ENCODE measurements at regions not wholly inside any gene's neighbourhood (a gene's known extent, or its start where the extent isn't known, plus 50 kb on each side); places are given as distances from the start of the nearest gene placed in this dataset.
A peak's percentile ranks its signal among the peaks of the same experiment; 100 is the strongest.
"Not testable (repeated sequence)": the region's sequence is repeated elsewhere in the genome, so short reads cannot be mapped to it uniquely, and the experiment has no call there.

GRCh38 chr3:150242220-150242936 lies 165.7 kb upstream of the TSC22D2 start:
- DNase-seq (ENCODE audit: low spot score) = no peak

GRCh38 chr3:150240891-150241290 lies 167.2 kb upstream of the TSC22D2 start:
- DNase-seq (ENCODE audit: low spot score) = no peak

DNA sequence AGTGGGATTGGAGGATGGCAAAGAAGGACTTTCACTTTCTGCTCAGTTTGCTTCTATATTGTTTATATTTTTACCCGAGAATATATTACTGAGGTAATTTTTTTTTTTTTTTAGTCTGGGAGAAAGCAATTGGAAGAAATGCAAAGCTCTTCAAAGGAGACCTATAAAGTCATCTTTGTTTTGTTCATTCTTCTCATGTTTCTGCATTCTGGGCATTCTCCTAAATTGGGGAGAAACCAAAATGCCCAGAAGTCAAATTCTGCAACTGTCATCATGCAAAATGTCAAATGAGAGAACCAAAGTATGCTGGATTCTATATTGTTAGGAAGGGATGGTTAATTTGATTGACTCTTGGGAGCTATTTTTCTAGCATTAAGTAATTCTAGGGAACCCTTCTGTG lies 168.3 kb upstream of the TSC22D2 start:
- DNase-seq (ENCODE audit: low spot score) = no peak

GRCh38 chr3:150238995-150239619 lies 169.0 kb upstream of the TSC22D2 start:
- peak; percentile 57 for DNase-seq (ENCODE audit: low spot score)

DNA sequence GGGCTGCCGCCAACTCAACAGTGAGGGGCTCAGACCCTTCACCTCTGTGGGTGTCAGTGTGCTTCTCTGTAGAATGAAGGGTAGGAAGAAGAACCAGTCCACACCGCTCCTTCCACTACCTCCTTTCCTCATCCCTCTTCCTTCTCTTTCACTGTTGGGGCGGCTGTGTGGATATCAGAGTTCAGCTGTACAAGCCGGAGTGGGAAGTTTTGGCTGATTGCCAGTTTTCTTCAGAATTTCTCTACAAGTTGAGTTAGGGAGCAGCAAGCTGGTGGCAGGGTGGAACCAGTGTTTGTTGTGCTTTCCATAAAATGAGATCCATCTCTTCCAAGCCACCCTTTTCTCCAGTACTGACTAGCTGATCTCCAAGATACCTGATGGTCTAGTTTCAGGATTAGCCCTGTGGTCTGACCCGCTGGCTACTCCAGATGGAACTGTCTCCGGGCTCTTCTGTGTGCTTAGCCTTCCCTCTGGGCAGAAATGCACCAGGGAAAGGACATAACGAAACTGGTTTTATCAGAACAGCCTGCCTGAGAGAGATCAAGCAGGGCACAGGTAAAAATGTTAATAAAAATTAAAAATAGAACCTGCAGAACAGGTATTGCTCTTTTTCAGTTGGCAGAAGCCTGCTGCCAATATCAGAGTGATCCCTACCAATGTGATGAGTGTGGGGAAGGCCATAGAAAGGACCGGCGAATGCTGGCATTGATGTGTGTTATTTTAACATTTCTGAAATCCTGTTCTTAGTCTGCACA lies 169.9 kb upstream of the TSC22D2 start:
- DNase-seq (ENCODE audit: low spot score) = no peak

GRCh38 chr3:150237490-150237889 lies 170.6 kb upstream of the TSC22D2 start:
- no peak for DNase-seq (ENCODE audit: low spot score)

GRCh38 chr3:150236316-150237082 lies 171.6 kb upstream of the TSC22D2 start:
- DNase-seq (ENCODE audit: low spot score) = no peak

DNA sequence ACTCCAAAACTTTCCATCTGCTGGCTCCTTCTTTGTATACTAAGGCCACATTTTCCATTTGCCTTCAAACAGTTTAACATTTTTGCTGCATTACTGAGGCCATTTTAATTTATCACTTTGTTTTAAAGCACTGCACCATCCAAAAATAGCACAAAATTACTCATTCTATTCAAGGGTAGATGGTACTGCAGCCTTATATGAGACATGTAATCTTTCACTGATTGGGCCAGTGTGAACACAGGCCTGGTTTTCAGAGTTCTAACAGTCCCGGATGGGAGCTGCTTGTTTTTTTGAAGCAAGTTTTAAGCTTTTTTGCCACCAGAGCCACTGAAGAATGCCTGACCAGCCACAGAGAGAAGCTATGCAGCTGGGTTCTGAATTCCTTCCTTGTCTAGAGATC lies 172.3 kb upstream of the TSC22D2 start:
- no peak for DNase-seq (ENCODE audit: low spot score)

DNA sequence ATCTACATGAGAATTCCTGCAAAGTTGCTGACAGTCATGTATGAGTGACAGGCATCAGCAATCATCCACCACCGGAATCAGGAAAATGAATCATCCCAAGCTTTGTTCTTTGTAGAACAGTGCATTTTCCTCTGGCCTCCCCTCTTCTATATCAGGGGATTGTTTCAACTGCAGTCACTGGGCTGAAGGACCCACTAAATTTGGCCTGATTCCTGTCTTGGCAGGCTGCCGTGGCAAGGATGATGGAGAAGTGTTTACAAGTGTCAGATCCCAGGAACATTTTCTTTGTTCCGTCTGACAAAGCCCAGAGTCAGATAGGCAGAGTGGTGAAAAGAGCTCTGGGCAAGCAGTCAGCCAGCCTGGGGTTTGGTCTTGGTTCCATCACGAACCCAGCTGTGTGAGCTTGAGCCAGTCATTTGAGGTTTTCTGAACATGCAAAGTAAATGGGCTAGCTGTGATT lies 175.1 kb upstream of the TSC22D2 start:
- no peak for DNase-seq (ENCODE audit: low spot score)

GRCh38 chr3:150230037-150230436 lies 178.1 kb upstream of the TSC22D2 start:
- no peak for DNase-seq (ENCODE audit: low spot score)

DNA sequence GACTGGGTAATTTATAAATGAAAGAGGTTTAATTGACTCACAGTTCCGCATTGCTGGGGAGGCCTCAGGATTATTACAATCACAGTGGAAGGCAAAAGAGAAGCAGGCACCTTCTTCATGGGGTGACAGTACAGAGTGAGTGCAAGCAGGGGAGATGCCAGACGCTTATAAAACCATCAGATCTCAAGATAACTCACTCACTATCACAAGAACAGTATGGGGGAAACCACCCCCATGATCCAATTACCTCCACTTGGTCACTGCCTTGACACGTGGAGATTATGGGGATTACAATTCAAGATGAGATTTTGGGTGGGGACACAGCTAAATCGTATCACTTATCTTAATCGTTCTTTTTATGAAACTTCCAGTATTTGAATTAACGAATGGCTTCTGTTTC lies 179.5 kb upstream of the TSC22D2 start:
- not testable (repeated sequence) for DNase-seq (ENCODE audit: low spot score)

DNA sequence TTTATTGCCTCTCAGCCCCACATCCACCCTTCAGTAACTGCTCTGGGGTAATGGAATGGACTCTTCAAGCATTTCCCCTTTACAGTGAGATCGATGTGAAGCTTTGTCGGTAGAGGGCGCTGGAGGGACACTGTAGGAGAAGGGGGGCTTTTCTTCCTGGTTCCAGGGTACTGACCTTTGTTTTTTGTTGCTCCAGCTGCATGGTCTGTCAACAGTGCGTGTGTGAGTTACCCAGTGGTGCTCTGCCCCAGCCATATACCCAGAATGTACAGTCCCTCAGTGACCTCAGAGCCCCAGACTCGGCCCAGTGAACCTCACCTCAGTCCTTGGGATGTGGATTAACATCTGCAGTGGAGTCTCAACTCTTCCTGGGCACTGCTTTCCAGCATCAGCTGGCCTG lies 180.3 kb upstream of the TSC22D2 start:
- DNase-seq (ENCODE audit: low spot score) = peak; percentile 43

- no peak for DNase-seq (ENCODE audit: low spot score)
Observed at GRCh38 chr3:150225986-150226385, 182.1 kb upstream of the TSC22D2 start.

- DNase-seq (ENCODE audit: low spot score) = no peak
Observed at GRCh38 chr3:150223558-150223957, 184.5 kb upstream of the TSC22D2 start.

DNA sequence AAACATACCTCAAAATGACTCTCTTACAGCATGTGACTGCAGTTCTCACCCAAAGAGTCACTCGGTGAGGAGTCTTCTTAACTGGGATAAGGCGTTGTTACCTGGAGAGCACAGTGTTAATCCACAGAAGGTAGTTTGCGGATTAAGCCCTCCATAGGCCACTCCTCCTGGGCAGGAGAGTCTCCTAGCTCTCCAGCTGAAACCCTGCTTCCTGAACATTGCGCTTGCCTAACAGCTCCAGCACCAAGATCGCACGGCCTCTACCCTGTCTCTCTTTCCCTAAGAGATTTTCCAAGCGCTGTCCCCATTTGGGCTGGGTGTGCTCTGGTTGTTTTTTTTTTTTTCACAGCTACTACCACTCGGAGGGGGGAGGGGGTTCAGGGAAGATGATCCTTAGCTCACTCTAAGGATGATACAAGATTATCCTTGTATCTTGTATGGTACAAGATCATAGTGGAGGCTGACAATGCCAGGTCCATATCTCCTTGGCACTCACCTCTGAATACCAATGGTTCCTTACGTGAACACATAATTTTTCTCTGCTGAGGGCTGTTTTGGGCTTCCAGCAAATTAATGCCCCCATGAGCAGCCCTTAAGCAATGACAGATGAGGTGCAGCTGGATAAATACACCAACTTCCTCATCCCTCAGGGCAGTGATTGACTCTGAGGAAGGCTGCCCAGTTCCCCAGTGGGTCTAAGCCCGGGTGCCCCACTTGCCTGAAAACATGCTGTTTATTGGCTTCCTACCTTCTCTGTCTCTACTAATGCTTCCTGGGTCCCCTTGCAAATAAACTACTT lies 185.2 kb upstream of the TSC22D2 start:
- DNase-seq (ENCODE audit: low spot score) = no peak

GRCh38 chr3:150221904-150222523 lies 186.1 kb upstream of the TSC22D2 start:
- no peak for DNase-seq (ENCODE audit: low spot score)

- peak; percentile 56 for DNase-seq (ENCODE audit: low spot score)
Observed at GRCh38 chr3:150220799-150221198, 187.3 kb upstream of the TSC22D2 start.

GRCh38 chr3:150220041-150220440 lies 188.1 kb upstream of the TSC22D2 start:
- DNase-seq (ENCODE audit: low spot score) = no peak

DNA sequence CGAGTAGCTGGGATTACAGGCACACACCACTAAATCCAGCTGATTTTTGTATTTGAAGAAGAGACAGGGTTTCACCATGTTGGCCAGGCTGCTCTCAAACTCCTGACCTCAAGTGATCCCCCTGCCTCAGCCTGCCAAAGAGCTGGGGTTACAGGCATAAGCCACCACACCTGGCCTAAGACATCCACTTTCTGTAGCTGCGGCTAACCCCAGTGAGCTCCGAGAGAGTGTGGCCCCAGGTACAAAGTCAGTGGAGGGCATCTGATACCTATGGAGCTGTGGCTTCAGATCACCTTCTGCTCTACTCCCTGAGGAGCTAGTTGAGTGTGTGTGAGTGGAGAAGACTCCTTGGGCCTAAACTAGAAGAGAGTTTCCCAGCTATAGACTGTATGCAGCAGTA lies 189.3 kb upstream of the TSC22D2 start:
- no peak for DNase-seq (ENCODE audit: low spot score)

- DNase-seq (ENCODE audit: low spot score) = no peak
Observed at GRCh38 chr3:150218236-150218635, 189.9 kb upstream of the TSC22D2 start.

DNA sequence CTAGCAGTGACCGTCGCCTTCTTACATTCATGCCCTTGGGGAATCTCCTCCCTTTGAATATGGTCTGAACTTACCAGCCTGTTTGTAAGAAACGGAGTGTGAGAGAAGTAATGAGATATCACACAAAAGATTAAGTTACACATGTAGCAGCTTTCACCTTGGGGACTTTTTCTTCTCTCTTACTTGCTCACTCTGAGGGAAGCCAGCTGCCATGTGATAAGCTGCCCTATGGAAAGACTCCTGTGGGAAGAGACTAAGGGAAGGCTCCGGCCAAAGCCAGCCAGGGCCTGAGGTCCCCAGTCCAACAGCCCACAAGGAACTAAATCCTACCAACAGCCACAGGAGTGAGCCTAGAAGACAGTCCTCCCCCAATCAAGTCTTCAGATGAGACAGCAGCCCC lies 190.4 kb upstream of the TSC22D2 start:
- no peak for DNase-seq (ENCODE audit: low spot score)
